ENCODE measurements at regions not wholly inside any gene's neighbourhood (a gene's known extent, or its start where the extent isn't known, plus 50 kb on each side); places are given as distances from the start of the nearest gene placed in this dataset.
A peak's percentile ranks its signal among the peaks of the same experiment; 100 is the strongest.
"Not testable (repeated sequence)": the region's sequence is repeated elsewhere in the genome, so short reads cannot be mapped to it uniquely, and the experiment has no call there.

GRCh38 chr11:45385423-45385822, 99.3 kb upstream of the SYT13 start:
- no peak for DNase-seq (ENCODE audit: low read depth, low spot score)

- DNase-seq (ENCODE audit: low read depth, low spot score) = no peak
These were observed 98.6 kb upstream of the SYT13 start for GRCh38 chr11:45384711-45385241.

- no peak for DNase-seq (ENCODE audit: low read depth, low spot score)
These were observed 97.9 kb upstream of the SYT13 start for GRCh38 chr11:45384016-45384415.

GRCh38 chr11:45383224-45383623, 97.1 kb upstream of the SYT13 start:
- peak; percentile 82 for DNase-seq (ENCODE audit: low read depth, low spot score)

GRCh38 chr11:45382133-45382878, 96.2 kb upstream of the SYT13 start:
- no peak for DNase-seq (ENCODE audit: low read depth, low spot score)

GRCh38 chr11:45379162-45379863, 93.2 kb upstream of the SYT13 start:
- DNase-seq (ENCODE audit: low read depth, low spot score) = no peak

GRCh38 chr11:45378516-45378915, 92.4 kb upstream of the SYT13 start:
- no peak for DNase-seq (ENCODE audit: low read depth, low spot score)

GRCh38 chr11:45374653-45375059, 88.5 kb upstream of the SYT13 start:
- DNase-seq (ENCODE audit: low read depth, low spot score) = peak; percentile 14

GRCh38 chr11:45374130-45374529, 88.0 kb upstream of the SYT13 start:
- DNase-seq (ENCODE audit: low read depth, low spot score) = no peak

- no peak for DNase-seq (ENCODE audit: low read depth, low spot score)
These were observed 87.4 kb upstream of the SYT13 start for GRCh38 chr11:45373506-45374035.

GRCh38 chr11:45372414-45372813, 86.3 kb upstream of the SYT13 start:
- not testable (repeated sequence) for DNase-seq (ENCODE audit: low read depth, low spot score)

GRCh38 chr11:45371251-45372115, 85.3 kb upstream of the SYT13 start:
- DNase-seq (ENCODE audit: low read depth, low spot score) = peak; percentile 87

GRCh38 chr11:45369313-45369712, 83.2 kb upstream of the SYT13 start:
- DNase-seq (ENCODE audit: low read depth, low spot score) = no peak

- no peak for DNase-seq (ENCODE audit: low read depth, low spot score)
These were observed 82.6 kb upstream of the SYT13 start for GRCh38 chr11:45368697-45369096.

GRCh38 chr11:45366619-45367190, 80.6 kb upstream of the SYT13 start:
- DNase-seq (ENCODE audit: low read depth, low spot score) = no peak

GRCh38 chr11:45365961-45366618, 79.9 kb upstream of the SYT13 start:
- DNase-seq (ENCODE audit: low read depth, low spot score) = peak; percentile 16

GRCh38 chr11:45362636-45363035, 76.5 kb upstream of the SYT13 start:
- no peak for DNase-seq (ENCODE audit: low read depth, low spot score)

GRCh38 chr11:45361551-45361950, 75.4 kb upstream of the SYT13 start:
- no peak for DNase-seq (ENCODE audit: low read depth, low spot score)

- no peak for DNase-seq (ENCODE audit: low read depth, low spot score)
These were observed 69.5 kb upstream of the SYT13 start for GRCh38 chr11:45355706-45356041.

GRCh38 chr11:45354976-45355705, 69.0 kb upstream of the SYT13 start:
- DNase-seq (ENCODE audit: low read depth, low spot score) = peak; percentile 92

Measured in astrocyte of the hippocampus (primary cell).